ENCODE measurements at regions not wholly inside any gene's neighbourhood (a gene's known extent, or its start where the extent isn't known, plus 50 kb on each side); places are given as distances from the start of the nearest gene placed in this dataset.
A peak's percentile ranks its signal among the peaks of the same experiment; 100 is the strongest.

GRCh38 chr3:145902166-145902565, 258.8 kb downstream of the PLOD2 start:
- 13% methylated on average over 1 of the region's 1 CpG for WGBS
- Histone ChIP-seq H3K9me3 (ENCODE audit: control insufficient read depth, low read length) (no peaks in the 10 kb centered on the region), H2AFZ (ENCODE audit: low read depth, low read length) (no peak overlapping the region)

GRCh38 chr3:145903472-145904013, 257.4 kb downstream of the PLOD2 start:
- Histone ChIP-seq H4K91ac (ENCODE audit: low read length) (no peak overlapping the region), H3K14ac (ENCODE audit: low read length in 2 of 2) (no peak overlapping the region), H3K4me2 (ENCODE audit: low read length, poor library complexity, severe bottlenecking) (no peak overlapping the region), H3K23ac (ENCODE audit: low read length in 2 of 2) (no peak overlapping the region), H4K8ac (ENCODE audit: low read length) (no peak overlapping the region), H2BK15ac (ENCODE audit: low read depth, poor library complexity, severe bottlenecking) (no peak overlapping the region), H2AK5ac (ENCODE audit: low read length, severe bottlenecking) (no peak overlapping the region), H3K4ac (ENCODE audit: low read depth in 1 of 2, low read length in 2 of 2) (no peak overlapping the region), H2BK12ac (ENCODE audit: low read length in 2 of 2) (no peak overlapping the region), H3K4me3 (ENCODE audit: insufficient read depth in 1 of 2, low read depth in 1 of 2, low read length in 2 of 2) (no peak overlapping the region), H3K9me3 (ENCODE audit: control insufficient read depth, low read length) (no peaks in the 10 kb centered on the region), H3K27ac (ENCODE audit: low read length, poor library complexity, severe bottlenecking) (no peak overlapping the region), H3K79me1 (replicated peaks; ENCODE audit: low read length, poor library complexity, severe bottlenecking) (no peaks in the 10 kb centered on the region), H2BK5ac (ENCODE audit: low read depth, low read length, poor library complexity, severe bottlenecking) (no peak overlapping the region), H2BK120ac (ENCODE audit: low read depth, low read length) (no peak overlapping the region), H3K27me3 (ENCODE audit: control insufficient read depth in 1 of 2, insufficient read depth in 1 of 2, low read length in 2 of 2) (no peaks in the 10 kb centered on the region), H3K9ac (ENCODE audit: low read length) (no peak overlapping the region), H2AFZ (ENCODE audit: low read depth, low read length) (no peak overlapping the region), H3K4me1 (ENCODE audit: control insufficient read depth, insufficient read depth, low read depth, low read length) (peaks cover 4% of the 10 kb centered on the region), H3K36me3 (ENCODE audit: control insufficient read depth in 1 of 2, insufficient read depth in 2 of 2, low read depth in 1 of 2, low read length in 2 of 2) (no peaks in the 10 kb centered on the region), H3K18ac (ENCODE audit: low read depth in 1 of 2, low read length in 2 of 2) (no peak overlapping the region)
- 93% methylated on average over 12 of the region's 12 CpGs for WGBS
- no peak for DNase-seq

More at GRCh38 chr3:145902166-145902565, 258.8 kb downstream of the PLOD2 start:
- H3K27ac ChIP-seq (ENCODE audit: low read length, poor library complexity, severe bottlenecking) = peak overlapping the region; percentile 66
- H3K4ac ChIP-seq (ENCODE audit: low read depth in 1 of 2, low read length in 2 of 2) = no peak overlapping the region
- H4K91ac ChIP-seq (ENCODE audit: low read length) = no peak overlapping the region
- H3K14ac ChIP-seq (ENCODE audit: low read length in 2 of 2) = no peak overlapping the region
- no peak overlapping the region for H3K4me3 ChIP-seq (ENCODE audit: insufficient read depth in 1 of 2, low read depth in 1 of 2, low read length in 2 of 2)
- H3K23ac ChIP-seq (ENCODE audit: low read length in 2 of 2) = no peak overlapping the region
- no peak for DNase-seq
- H2BK12ac ChIP-seq (ENCODE audit: low read length in 2 of 2) = no peak overlapping the region
- no peaks in the 10 kb centered on the region for H3K27me3 ChIP-seq (ENCODE audit: control insufficient read depth in 1 of 2, insufficient read depth in 1 of 2, low read length in 2 of 2)
- H3K79me1 ChIP-seq (replicated peaks; ENCODE audit: low read length, poor library complexity, severe bottlenecking) = no peaks in the 10 kb centered on the region
- no peak overlapping the region for H2AK5ac ChIP-seq (ENCODE audit: low read length, severe bottlenecking)
- H3K18ac ChIP-seq (ENCODE audit: low read depth in 1 of 2, low read length in 2 of 2) = no peak overlapping the region
- no peak overlapping the region for H2BK120ac ChIP-seq (ENCODE audit: low read depth, low read length)
- H4K8ac ChIP-seq (ENCODE audit: low read length) = no peak overlapping the region
- no peak overlapping the region for H3K9ac ChIP-seq (ENCODE audit: low read length)
- no peak overlapping the region for H3K4me2 ChIP-seq (ENCODE audit: low read length, poor library complexity, severe bottlenecking)
- H3K36me3 ChIP-seq (ENCODE audit: control insufficient read depth in 1 of 2, insufficient read depth in 2 of 2, low read depth in 1 of 2, low read length in 2 of 2) = no peaks in the 10 kb centered on the region
- no peak overlapping the region for H2BK5ac ChIP-seq (ENCODE audit: low read depth, low read length, poor library complexity, severe bottlenecking)
- peaks cover 4% of the 10 kb centered on the region for H3K4me1 ChIP-seq (ENCODE audit: control insufficient read depth, insufficient read depth, low read depth, low read length)
- no peak overlapping the region for H2BK15ac ChIP-seq (ENCODE audit: low read depth, poor library complexity, severe bottlenecking)

GRCh38 chr3:145904138-145904537, 256.8 kb downstream of the PLOD2 start:
- H3K14ac ChIP-seq (ENCODE audit: low read length in 2 of 2) = no peak overlapping the region
- H2BK5ac ChIP-seq (ENCODE audit: low read depth, low read length, poor library complexity, severe bottlenecking) = no peak overlapping the region
- H3K9me3 ChIP-seq (ENCODE audit: control insufficient read depth, low read length) = no peaks in the 10 kb centered on the region
- no peak overlapping the region for H3K4me3 ChIP-seq (ENCODE audit: insufficient read depth in 1 of 2, low read depth in 1 of 2, low read length in 2 of 2)
- no peak overlapping the region for H2BK120ac ChIP-seq (ENCODE audit: low read depth, low read length)
- H3K4ac ChIP-seq (ENCODE audit: low read depth in 1 of 2, low read length in 2 of 2) = no peak overlapping the region
- no peak overlapping the region for H2AK5ac ChIP-seq (ENCODE audit: low read length, severe bottlenecking)
- no peak overlapping the region for H3K9ac ChIP-seq (ENCODE audit: low read length)
- H3K27ac ChIP-seq (ENCODE audit: low read length, poor library complexity, severe bottlenecking) = no peak overlapping the region
- no peak overlapping the region for H3K4me2 ChIP-seq (ENCODE audit: low read length, poor library complexity, severe bottlenecking)
- no peaks in the 10 kb centered on the region for H3K27me3 ChIP-seq (ENCODE audit: control insufficient read depth in 1 of 2, insufficient read depth in 1 of 2, low read length in 2 of 2)
- H3K36me3 ChIP-seq (ENCODE audit: control insufficient read depth in 1 of 2, insufficient read depth in 2 of 2, low read depth in 1 of 2, low read length in 2 of 2) = no peaks in the 10 kb centered on the region
- peaks cover 4% of the 10 kb centered on the region for H3K4me1 ChIP-seq (ENCODE audit: control insufficient read depth, insufficient read depth, low read depth, low read length)
- DNase-seq = no peak
- no peak overlapping the region for H3K18ac ChIP-seq (ENCODE audit: low read depth in 1 of 2, low read length in 2 of 2)
- H3K79me1 ChIP-seq (replicated peaks; ENCODE audit: low read length, poor library complexity, severe bottlenecking) = no peaks in the 10 kb centered on the region
- H2AFZ ChIP-seq (ENCODE audit: low read depth, low read length) = no peak overlapping the region
- H4K91ac ChIP-seq (ENCODE audit: low read length) = no peak overlapping the region
- H3K23ac ChIP-seq (ENCODE audit: low read length in 2 of 2) = no peak overlapping the region
- H2BK15ac ChIP-seq (ENCODE audit: low read depth, poor library complexity, severe bottlenecking) = no peak overlapping the region
- no peak overlapping the region for H2BK12ac ChIP-seq (ENCODE audit: low read length in 2 of 2)
- no peak overlapping the region for H4K8ac ChIP-seq (ENCODE audit: low read length)
- 95% methylated on average over 7 of the region's 7 CpGs for WGBS

GRCh38 chr3:145906301-145906700, 254.7 kb downstream of the PLOD2 start:
- no peak overlapping the region for H3K4ac ChIP-seq (ENCODE audit: low read depth in 1 of 2, low read length in 2 of 2)
- no peak overlapping the region for H2BK15ac ChIP-seq (ENCODE audit: low read depth, poor library complexity, severe bottlenecking)
- no peaks in the 10 kb centered on the region for H3K79me1 ChIP-seq (replicated peaks; ENCODE audit: low read length, poor library complexity, severe bottlenecking)
- H2BK12ac ChIP-seq (ENCODE audit: low read length in 2 of 2) = no peak overlapping the region
- H3K23ac ChIP-seq (ENCODE audit: low read length in 2 of 2) = no peak overlapping the region
- H4K91ac ChIP-seq (ENCODE audit: low read length) = no peak overlapping the region
- H2AK5ac ChIP-seq (ENCODE audit: low read length, severe bottlenecking) = no peak overlapping the region
- no peak overlapping the region for H3K4me3 ChIP-seq (ENCODE audit: insufficient read depth in 1 of 2, low read depth in 1 of 2, low read length in 2 of 2)
- H3K18ac ChIP-seq (ENCODE audit: low read depth in 1 of 2, low read length in 2 of 2) = no peak overlapping the region
- H2BK5ac ChIP-seq (ENCODE audit: low read depth, low read length, poor library complexity, severe bottlenecking) = no peak overlapping the region
- H4K8ac ChIP-seq (ENCODE audit: low read length) = no peak overlapping the region
- H3K27me3 ChIP-seq (ENCODE audit: control insufficient read depth in 1 of 2, insufficient read depth in 1 of 2, low read length in 2 of 2) = no peaks in the 10 kb centered on the region
- H2AFZ ChIP-seq (ENCODE audit: low read depth, low read length) = no peak overlapping the region
- H3K36me3 ChIP-seq (ENCODE audit: control insufficient read depth in 1 of 2, insufficient read depth in 2 of 2, low read depth in 1 of 2, low read length in 2 of 2) = no peaks in the 10 kb centered on the region
- peaks cover 4% of the 10 kb centered on the region for H3K4me1 ChIP-seq (ENCODE audit: control insufficient read depth, insufficient read depth, low read depth, low read length)
- H3K27ac ChIP-seq (ENCODE audit: low read length, poor library complexity, severe bottlenecking) = no peak overlapping the region
- no peaks in the 10 kb centered on the region for H3K9me3 ChIP-seq (ENCODE audit: control insufficient read depth, low read length)
- H3K9ac ChIP-seq (ENCODE audit: low read length) = no peak overlapping the region
- no peak for DNase-seq
- H3K4me2 ChIP-seq (ENCODE audit: low read length, poor library complexity, severe bottlenecking) = no peak overlapping the region
- H2BK120ac ChIP-seq (ENCODE audit: low read depth, low read length) = no peak overlapping the region
- no peak overlapping the region for H3K14ac ChIP-seq (ENCODE audit: low read length in 2 of 2)
